Sigmoid colon (tissue), 4 donors: ENCODE measurements at regions not wholly inside any gene's neighbourhood (a gene's known extent, or its start where the extent isn't known, plus 50 kb on each side); places are given as distances from the start of the nearest gene placed in this dataset.

ENCODE experiments used
- EP300 ChIP-seq, 4 donors: sonication (generic); formaldehyde crosslinking; IDR thresholded peaks; one replicate each; pipeline ENCODE4 v1.6.1; 2017; ENCODE audit warnings: antibody characterized with exemption in 4 of 4
- POLR2A ChIP-seq, 2 donors: fragments of 450-650 bp; IDR thresholded peaks; one replicate each; pipeline ENCODE4 v1.6.1; 2016; ENCODE audit warnings: antibody characterized with exemption in 2 of 2, mild to moderate bottlenecking in 2 of 2, moderate library complexity in 2 of 2
- POLR2AphosphoS5 ChIP-seq, 4 donors: sonication (generic); formaldehyde crosslinking; IDR thresholded peaks; one replicate each; pipeline ENCODE4 v1.6.1; 2017; ENCODE audit warnings: antibody characterized with exemption in 4 of 4
- TF ChIP-seq, protein P1 (sequence below), 4 experiments: fragments of 450-650 bp in 3 of 4; fragments of 200-600 bp in 1 of 4; IDR thresholded peaks; one replicate each; pipeline ENCODE4 v1.5.1; 2016 to 2019; ENCODE audit warnings: antibody characterized with exemption in 4 of 4, mild to moderate bottlenecking in 3 of 4, moderate library complexity in 2 of 4

DNA sequence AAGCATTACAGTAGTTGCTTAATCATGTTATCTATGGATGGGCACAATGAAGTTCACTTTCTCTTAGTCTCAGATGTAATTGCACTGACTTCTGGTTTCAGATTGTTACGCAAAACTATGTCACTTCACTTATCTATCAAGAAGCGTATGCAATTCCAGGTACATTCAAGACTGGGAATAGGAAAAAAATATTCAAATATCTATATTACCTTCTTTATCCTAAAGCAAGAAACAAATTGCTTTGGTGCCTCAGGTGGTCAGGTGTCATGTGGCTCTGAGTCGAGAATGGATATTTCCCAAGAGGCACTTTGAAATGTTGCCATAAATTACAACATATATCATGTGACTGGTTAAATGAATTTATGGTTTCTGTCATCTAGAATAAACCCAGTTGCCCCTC, 318.6 kb downstream of the SS18 start:
- TF ChIP-seq, protein P1, sequence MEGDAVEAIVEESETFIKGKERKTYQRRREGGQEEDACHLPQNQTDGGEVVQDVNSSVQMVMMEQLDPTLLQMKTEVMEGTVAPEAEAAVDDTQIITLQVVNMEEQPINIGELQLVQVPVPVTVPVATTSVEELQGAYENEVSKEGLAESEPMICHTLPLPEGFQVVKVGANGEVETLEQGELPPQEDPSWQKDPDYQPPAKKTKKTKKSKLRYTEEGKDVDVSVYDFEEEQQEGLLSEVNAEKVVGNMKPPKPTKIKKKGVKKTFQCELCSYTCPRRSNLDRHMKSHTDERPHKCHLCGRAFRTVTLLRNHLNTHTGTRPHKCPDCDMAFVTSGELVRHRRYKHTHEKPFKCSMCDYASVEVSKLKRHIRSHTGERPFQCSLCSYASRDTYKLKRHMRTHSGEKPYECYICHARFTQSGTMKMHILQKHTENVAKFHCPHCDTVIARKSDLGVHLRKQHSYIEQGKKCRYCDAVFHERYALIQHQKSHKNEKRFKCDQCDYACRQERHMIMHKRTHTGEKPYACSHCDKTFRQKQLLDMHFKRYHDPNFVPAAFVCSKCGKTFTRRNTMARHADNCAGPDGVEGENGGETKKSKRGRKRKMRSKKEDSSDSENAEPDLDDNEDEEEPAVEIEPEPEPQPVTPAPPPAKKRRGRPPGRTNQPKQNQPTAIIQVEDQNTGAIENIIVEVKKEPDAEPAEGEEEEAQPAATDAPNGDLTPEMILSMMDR (IDR thresholded peaks at IDR 0.05): no peak
- no peak for TF ChIP-seq POLR2AphosphoS5 (IDR thresholded peaks at IDR 0.05)
- no peak for TF ChIP-seq EP300 (IDR thresholded peaks at IDR 0.05)
- TF ChIP-seq POLR2A (IDR thresholded peaks at IDR 0.05): no peak
